Activated CD8-positive, alpha-beta memory T cell treated with anti-CD3 and anti-CD28 coated beads, Interleukin-2, amount 10 ng/mL, durations not matched to agents 7 days and 5 days (primary cell): ENCODE measurements at regions not wholly inside any gene's neighbourhood (a gene's known extent, or its start where the extent isn't known, plus 50 kb on each side); places are given as distances from the start of the nearest gene placed in this dataset.

Experiments used
- ATAC-seq: fragments of 150-1000 bp; cut with Tn5 transposase; one replicate; pipeline ENCODE4 v1.10.0; 2021; ENCODE audit warnings: moderate library complexity
- CTCF ChIA-PET: fragments of 350-600 bp; sonication (Branson Sonifier 250); formaldehyde crosslinking; loops from one replicate; lab custom pipeline; 2021; ENCODE audit warnings: antibody characterized with exemption; lab: Charles Lee
- DNase-seq: peaks from one replicate; pipeline ENCODE4 v3.0.0-alpha.2; 2020
- H3K27ac Mint-ChIP-seq: one replicate; pipeline ENCODE4 v1.8.0; 2021; ENCODE audit warnings: mild to moderate bottlenecking, mixed read lengths
- H3K27me3 Mint-ChIP-seq: one replicate; pipeline ENCODE4 v1.8.0; 2021; ENCODE audit warnings: mixed read lengths
- H3K36me3 Mint-ChIP-seq: one replicate; pipeline ENCODE4 v1.8.0; 2021; ENCODE audit warnings: mild to moderate bottlenecking, mixed read lengths
- H3K4me1 Mint-ChIP-seq: one replicate; pipeline ENCODE4 v1.8.0; 2021; ENCODE audit warnings: mixed read lengths
- H3K4me3 Mint-ChIP-seq: one replicate; pipeline ENCODE4 v1.8.0; 2021; ENCODE audit warnings: mild to moderate bottlenecking, moderate library complexity, mixed read lengths
- H3K9me3 Mint-ChIP-seq: one replicate; pipeline ENCODE4 v1.8.0; 2022; ENCODE audit warnings: low read depth, mixed read lengths

- DNase-seq = no peak
- Mint-ChIP-seq H3K9me3 (no peaks in the 10 kb centered on the region), H3K4me1 (no peaks in the 10 kb centered on the region), H3K27ac (no peak overlapping the region), H3K36me3 (no peaks in the 10 kb centered on the region), H3K4me3 (no peak overlapping the region), H3K27me3 (peaks cover 10% of the 10 kb centered on the region)
- ATAC-seq = no peak
- CTCF ChIA-PET = no interaction called here
Measured at GRCh38 chr1:99456536-99456935, 189.4 kb upstream of the PALMD start.

GRCh38 chr1:99457381-99458165 lies 188.3 kb upstream of the PALMD start:
- no peak for ATAC-seq
- Mint-ChIP-seq H3K27me3 (peaks cover 10% of the 10 kb centered on the region), H3K9me3 (no peaks in the 10 kb centered on the region), H3K4me3 (no peak overlapping the region), H3K4me1 (no peaks in the 10 kb centered on the region), H3K27ac (no peak overlapping the region), H3K36me3 (no peaks in the 10 kb centered on the region)
- no peak for DNase-seq
- CTCF ChIA-PET = no interaction called here

- H3K27me3 Mint-ChIP-seq = peaks cover 10% of the 10 kb centered on the region
- CTCF ChIA-PET = no interaction called here
- no peak overlapping the region for H3K27ac Mint-ChIP-seq
- no peaks in the 10 kb centered on the region for H3K9me3 Mint-ChIP-seq
- no peak overlapping the region for H3K4me3 Mint-ChIP-seq
- DNase-seq = no peak
- no peaks in the 10 kb centered on the region for H3K4me1 Mint-ChIP-seq
- H3K36me3 Mint-ChIP-seq = no peaks in the 10 kb centered on the region
- no peak for ATAC-seq
Measured at GRCh38 chr1:99461499-99461898, 184.4 kb upstream of the PALMD start.

DNA sequence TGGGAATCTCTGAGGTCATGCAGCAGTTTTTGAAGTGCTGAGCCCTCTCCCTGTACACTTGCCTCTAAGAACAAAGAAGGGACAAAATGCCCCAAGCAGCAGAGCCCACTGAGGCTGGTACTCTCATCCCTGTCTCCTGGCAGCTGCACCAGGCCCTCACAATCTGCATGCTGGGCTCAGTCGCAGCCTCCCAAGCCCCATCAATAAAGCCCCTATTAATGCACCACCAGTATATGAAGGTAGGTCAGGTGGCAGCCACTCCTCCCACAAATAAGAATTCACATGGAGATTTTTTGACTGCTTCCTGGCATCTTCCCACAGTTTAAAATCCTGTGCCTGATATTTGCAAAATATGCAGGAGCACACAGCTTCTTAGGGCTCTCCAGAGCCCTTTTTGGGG lies 181.2 kb upstream of the PALMD start:
- Mint-ChIP-seq H3K4me3 (no peak overlapping the region), H3K9me3 (no peaks in the 10 kb centered on the region), H3K27ac (no peak overlapping the region), H3K4me1 (no peaks in the 10 kb centered on the region), H3K36me3 (no peaks in the 10 kb centered on the region), H3K27me3 (no peaks in the 10 kb centered on the region)
- ATAC-seq (no peak), DNase-seq (no peak)
- CTCF ChIA-PET = no interaction called here

- Mint-ChIP-seq H3K9me3 (no peaks in the 10 kb centered on the region), H3K4me3 (no peak overlapping the region), H3K36me3 (no peaks in the 10 kb centered on the region), H3K27ac (no peak overlapping the region), H3K4me1 (no peaks in the 10 kb centered on the region), H3K27me3 (no peaks in the 10 kb centered on the region)
- no peak for ATAC-seq
- DNase-seq = no peak
- CTCF ChIA-PET = no interaction called here
Measured at GRCh38 chr1:99465176-99465900, 180.6 kb upstream of the PALMD start.

DNA sequence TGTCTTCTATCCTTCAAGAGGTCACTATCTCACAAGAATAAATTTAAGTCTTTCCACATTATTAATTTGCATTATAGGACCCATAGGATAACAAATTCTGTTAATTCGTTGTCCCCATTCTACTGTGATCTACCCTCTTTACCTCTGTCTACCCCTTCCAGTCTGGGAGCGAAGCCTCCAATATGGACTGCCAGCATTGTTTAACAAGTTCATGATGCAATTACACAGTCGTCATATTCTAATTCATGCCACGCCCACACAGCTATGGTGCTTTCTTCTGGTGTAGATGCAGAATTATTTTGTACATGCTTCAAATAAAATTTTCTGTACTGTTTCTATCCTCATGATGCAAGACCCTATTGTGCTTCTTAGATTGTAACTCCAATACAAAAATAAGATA lies 178.3 kb upstream of the PALMD start:
- no peak for DNase-seq
- H3K27ac Mint-ChIP-seq = no peak overlapping the region
- no peaks in the 10 kb centered on the region for H3K4me1 Mint-ChIP-seq
- H3K4me3 Mint-ChIP-seq = no peak overlapping the region
- no peaks in the 10 kb centered on the region for H3K27me3 Mint-ChIP-seq
- no peaks in the 10 kb centered on the region for H3K36me3 Mint-ChIP-seq
- no peaks in the 10 kb centered on the region for H3K9me3 Mint-ChIP-seq
- CTCF ChIA-PET = no interaction called here
- ATAC-seq = no peak

DNA sequence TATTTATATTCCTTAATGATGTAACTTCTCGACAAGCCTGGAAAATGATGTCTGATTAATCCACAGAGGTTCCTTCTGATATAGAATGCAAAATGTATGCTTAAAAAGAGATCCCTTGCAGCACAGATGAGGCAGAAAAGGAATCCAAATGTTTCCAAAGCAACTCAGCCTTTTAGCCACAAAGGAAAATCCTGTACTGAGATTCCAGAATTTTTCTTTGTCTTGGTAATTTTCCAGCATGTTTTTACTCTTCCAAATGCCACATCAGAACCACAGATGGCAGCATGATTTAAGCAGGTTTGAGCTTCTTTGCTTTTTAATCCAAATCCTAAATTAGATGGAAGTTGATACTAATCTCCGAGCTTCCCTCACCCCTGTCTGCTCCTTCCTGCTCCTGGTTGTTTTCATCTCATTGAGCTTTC lies 176.4 kb upstream of the PALMD start:
- CTCF ChIA-PET = no interaction called here
- DNase-seq = no peak
- Mint-ChIP-seq H3K27me3 (peaks cover 3% of the 10 kb centered on the region), H3K4me1 (no peaks in the 10 kb centered on the region), H3K36me3 (no peaks in the 10 kb centered on the region), H3K9me3 (no peaks in the 10 kb centered on the region), H3K4me3 (no peak overlapping the region), H3K27ac (no peak overlapping the region)
- no peak for ATAC-seq

- Mint-ChIP-seq H3K4me1 (no peaks in the 10 kb centered on the region), H3K9me3 (no peaks in the 10 kb centered on the region), H3K27me3 (peaks cover 14% of the 10 kb centered on the region), H3K36me3 (no peaks in the 10 kb centered on the region), H3K4me3 (no peak overlapping the region), H3K27ac (no peak overlapping the region)
- ATAC-seq (no peak), DNase-seq (no peak)
- CTCF ChIA-PET = interaction anchor here (1.0 kb wide), 1 partner anchor 8 kb away, joined by 3 read pairs; no protein-coding TSS in a partner anchor
Measured at GRCh38 chr1:99472893-99473292, 173.0 kb upstream of the PALMD start.

DNA sequence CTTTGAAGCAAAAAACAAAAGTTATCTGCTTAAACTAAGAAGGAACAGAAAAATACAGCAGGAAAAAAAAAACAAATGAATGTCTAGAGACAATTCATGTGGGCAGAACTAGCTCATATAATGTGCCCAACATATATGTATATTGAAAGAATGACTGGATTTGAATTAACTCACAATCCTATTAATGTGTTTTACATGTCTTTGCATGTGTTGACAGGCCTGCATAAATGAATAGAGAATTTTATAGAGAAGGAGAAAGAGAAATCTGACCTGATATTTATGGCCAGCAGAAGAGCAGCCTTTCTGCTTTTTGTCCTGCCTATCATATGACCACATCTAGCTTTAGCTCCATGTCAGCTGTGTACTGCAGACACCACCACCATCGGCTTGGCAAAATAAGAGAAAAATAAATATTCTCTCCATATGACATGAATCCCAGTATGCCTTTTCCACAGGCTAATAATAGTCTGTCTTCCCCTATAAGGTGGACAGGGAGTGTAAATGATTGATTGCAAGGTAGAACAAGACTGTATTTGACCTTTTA lies 171.5 kb upstream of the PALMD start:
- Mint-ChIP-seq H3K9me3 (no peaks in the 10 kb centered on the region), H3K27ac (no peak overlapping the region), H3K4me3 (no peak overlapping the region), H3K27me3 (peaks cover 16% of the 10 kb centered on the region), H3K4me1 (no peaks in the 10 kb centered on the region), H3K36me3 (no peaks in the 10 kb centered on the region)
- CTCF ChIA-PET = no interaction called here
- ATAC-seq = no peak
- no peak for DNase-seq

DNA sequence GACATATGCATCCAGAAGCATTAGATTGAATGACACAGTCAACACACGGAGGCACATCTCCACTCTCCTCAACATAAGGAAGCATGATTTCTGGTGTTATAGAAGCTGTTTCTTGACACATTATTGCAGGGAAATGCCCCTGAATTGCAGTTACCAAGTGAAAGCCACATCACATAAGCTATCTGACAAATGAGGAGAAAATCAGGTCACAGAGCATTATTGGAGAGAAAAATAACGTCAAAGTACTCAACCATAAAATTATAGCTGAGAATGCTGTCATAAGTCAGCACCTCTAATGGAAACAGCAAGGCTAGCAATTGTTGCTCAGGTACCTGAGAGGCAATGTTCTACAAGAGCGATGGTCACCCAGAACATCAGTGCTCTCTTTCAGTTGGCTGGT lies 169.9 kb upstream of the PALMD start:
- Mint-ChIP-seq H3K27me3 (peaks cover 19% of the 10 kb centered on the region), H3K4me1 (no peaks in the 10 kb centered on the region), H3K9me3 (no peaks in the 10 kb centered on the region), H3K4me3 (no peak overlapping the region), H3K36me3 (no peaks in the 10 kb centered on the region), H3K27ac (no peak overlapping the region)
- CTCF ChIA-PET = no interaction called here
- ATAC-seq (no peak), DNase-seq (no peak)

DNA sequence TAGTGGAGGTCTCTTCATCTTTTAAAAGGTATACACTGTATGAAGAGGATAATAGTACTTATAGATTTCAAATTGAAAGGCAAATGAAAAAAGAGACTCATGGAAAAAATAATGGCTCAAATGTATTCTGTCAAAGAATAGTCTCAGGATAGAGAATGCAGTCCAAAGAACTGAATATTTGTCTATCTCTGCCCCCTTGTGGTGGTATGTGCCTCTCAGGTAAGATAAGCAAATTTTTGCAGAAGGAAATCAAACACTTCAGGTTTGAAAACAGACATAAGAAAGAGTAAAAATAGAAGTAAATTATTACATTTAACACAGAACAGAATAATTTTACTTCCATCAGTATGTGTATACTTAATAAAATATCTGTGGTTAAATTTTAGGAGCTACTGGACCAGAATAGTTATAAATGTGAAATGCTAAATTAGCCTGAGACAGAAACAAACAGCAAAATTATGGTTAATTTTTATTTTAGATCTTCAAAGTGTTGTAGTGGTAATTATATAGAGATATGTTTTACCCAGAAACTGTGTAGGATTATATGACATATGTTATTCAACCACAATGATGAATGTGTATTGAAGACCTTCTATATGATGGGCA lies 164.4 kb upstream of the PALMD start:
- no peaks in the 10 kb centered on the region for H3K4me1 Mint-ChIP-seq
- peaks cover 15% of the 10 kb centered on the region for H3K27me3 Mint-ChIP-seq
- H3K9me3 Mint-ChIP-seq = no peaks in the 10 kb centered on the region
- H3K36me3 Mint-ChIP-seq = no peaks in the 10 kb centered on the region
- H3K27ac Mint-ChIP-seq = no peak overlapping the region
- ATAC-seq (no peak), DNase-seq (no peak)
- CTCF ChIA-PET = interaction anchor here (1.5 to 1.7 kb wide), 2 partner anchors 9 to 11 kb away, joined by 3 to 4 read pairs; no protein-coding TSS in a partner anchor
- no peak overlapping the region for H3K4me3 Mint-ChIP-seq

DNA sequence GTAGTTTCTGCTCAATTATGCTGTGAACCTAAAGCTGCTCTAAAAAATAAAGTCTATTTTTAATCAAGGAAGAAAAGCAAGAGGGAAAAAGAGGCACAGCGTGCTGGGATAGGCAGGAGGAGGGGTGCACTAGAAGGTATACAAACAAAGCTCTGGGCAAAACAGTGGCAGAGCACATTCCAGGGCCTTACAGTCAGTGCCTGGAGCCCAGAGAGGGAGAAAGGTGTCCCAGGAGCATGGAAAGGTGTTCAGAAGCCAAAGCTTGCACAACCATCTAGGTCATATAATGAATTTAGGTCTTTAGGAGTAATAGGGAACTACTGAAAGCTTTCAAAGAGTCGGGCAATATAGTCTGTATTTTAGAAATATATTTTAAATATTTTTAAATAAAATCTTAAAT lies 163.6 kb upstream of the PALMD start:
- DNase-seq = no peak
- Mint-ChIP-seq H3K4me1 (no peaks in the 10 kb centered on the region), H3K36me3 (no peaks in the 10 kb centered on the region), H3K9me3 (no peaks in the 10 kb centered on the region), H3K27ac (no peak overlapping the region), H3K27me3 (peaks cover 19% of the 10 kb centered on the region), H3K4me3 (no peak overlapping the region)
- CTCF ChIA-PET = interaction anchor here (1.7 kb wide), 1 partner anchor 10 kb away, joined by 4 read pairs; no protein-coding TSS in a partner anchor
- no peak for ATAC-seq

DNA sequence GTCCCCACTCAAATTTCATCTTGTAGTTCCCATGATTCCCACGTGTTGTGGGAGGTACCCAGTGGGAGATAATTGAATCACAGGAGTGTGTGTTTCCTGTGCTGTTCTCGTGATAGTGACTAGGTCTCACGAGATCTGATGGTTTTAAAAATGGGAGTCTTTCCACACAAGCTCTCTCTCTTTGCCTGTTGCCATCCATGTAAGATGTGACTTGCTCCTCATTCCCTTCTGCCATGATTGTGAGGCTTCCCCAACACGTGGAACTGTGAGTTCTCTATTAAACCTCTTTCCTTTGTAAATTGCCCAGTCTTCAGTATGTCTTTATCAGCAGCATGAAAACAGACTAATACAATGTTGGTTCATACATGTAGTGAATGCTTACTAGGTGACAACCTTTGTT lies 163.2 kb upstream of the PALMD start:
- ATAC-seq (no peak), DNase-seq (no peak)
- H3K4me1 Mint-ChIP-seq = peaks cover 2% of the 10 kb centered on the region
- H3K9me3 Mint-ChIP-seq = no peaks in the 10 kb centered on the region
- no peak overlapping the region for H3K27ac Mint-ChIP-seq
- CTCF ChIA-PET = no interaction called here
- peaks cover 19% of the 10 kb centered on the region for H3K27me3 Mint-ChIP-seq
- H3K36me3 Mint-ChIP-seq = no peaks in the 10 kb centered on the region
- H3K4me3 Mint-ChIP-seq = no peak overlapping the region
